Immature natural killer cell (primary cell): ENCODE measurements at regions not wholly inside any gene's neighbourhood (a gene's known extent, or its start where the extent isn't known, plus 50 kb on each side); places are given as distances from the start of the nearest gene placed in this dataset.

Experiments
- DNase-seq, 3 donors: peaks; one replicate each; pipeline ENCODE4 v3.0.0; 2022; ENCODE audit warnings: mixed read lengths in 1 of 3
- H3K27ac Mint-ChIP-seq, 6 donors: one replicate each; pipeline ENCODE4 v1.8.0; 2020; ENCODE audit warnings: mixed read lengths in 6 of 6, mild to moderate bottlenecking in 5 of 6, inconsistent platforms in 4 of 6, moderate library complexity in 3 of 6
- H3K27me3 Mint-ChIP-seq, 3 donors: one replicate each; pipeline ENCODE4 v1.8.0; 2020 to 2021; ENCODE audit warnings: low read depth in 3 of 3, mild to moderate bottlenecking in 3 of 3, mixed read lengths in 3 of 3, moderate library complexity in 3 of 3, inconsistent platforms in 1 of 3
- H3K36me3 Mint-ChIP-seq, 3 donors: one replicate each; pipeline ENCODE4 v1.8.0; 2020; ENCODE audit warnings: mixed read lengths in 3 of 3, inconsistent platforms in 2 of 3, mild to moderate bottlenecking in 2 of 3
- H3K4me1 Mint-ChIP-seq, 2 donors: one replicate each; pipeline ENCODE4 v1.8.0; 2020; ENCODE audit warnings: inconsistent platforms in 2 of 2, mild to moderate bottlenecking in 2 of 2, mixed read lengths in 2 of 2, moderate library complexity in 1 of 2
- H3K4me3 Mint-ChIP-seq, 5 donors: one replicate each; pipeline ENCODE4 v1.8.0; 2020; ENCODE audit warnings: mild to moderate bottlenecking in 5 of 5, mixed read lengths in 5 of 5, inconsistent platforms in 3 of 5, moderate library complexity in 3 of 5
- H3K9me3 Mint-ChIP-seq, 6 donors: one replicate each; pipeline ENCODE4 v1.8.0; 2020; ENCODE audit warnings: mild to moderate bottlenecking in 6 of 6, mixed read lengths in 6 of 6, inconsistent platforms in 4 of 6, moderate library complexity in 3 of 6

GRCh38 chr13:53605326-53605725, 576.7 kb downstream of the OLFM4 start:
- Mint-ChIP-seq H3K4me3 (no peak overlapping the region), H3K9me3 (peaks cover 9 to 44% (median 15%) of the 10 kb centered on the region in 6 donors), H3K36me3 (no peaks in the 10 kb centered on the region), H3K27ac (no peak overlapping the region), H3K4me1 (no peaks in the 10 kb centered on the region), H3K27me3 (no peaks in the 10 kb centered on the region)
- DNase-seq: no peak

GRCh38 chr13:53612200-53612599, 583.6 kb downstream of the OLFM4 start:
- Mint-ChIP-seq H3K4me3 (no peak overlapping the region), H3K9me3 (peaks cover 0 to 23% (median 9%) of the 10 kb centered on the region in 6 donors), H3K27ac (no peak overlapping the region), H3K27me3 (peaks cover 0 to 1% (median 0%) of the 10 kb centered on the region in 3 donors), H3K36me3 (no peaks in the 10 kb centered on the region), H3K4me1 (no peaks in the 10 kb centered on the region)
- no peak for DNase-seq

GRCh38 chr13:53622456-53622855, 593.8 kb downstream of the OLFM4 start:
- Mint-ChIP-seq H3K4me3 (no peak overlapping the region), H3K36me3 (no peaks in the 10 kb centered on the region), H3K27ac (no peak overlapping the region), H3K4me1 (no peaks in the 10 kb centered on the region), H3K27me3 (peaks cover 0 to 2% (median 0%) of the 10 kb centered on the region in 3 donors), H3K9me3 (peaks cover 2 to 34% (median 21%) of the 10 kb centered on the region in 6 donors)
- DNase-seq: no peak

GRCh38 chr13:53623146-53623545, 594.5 kb downstream of the OLFM4 start:
- no peak for DNase-seq
- H3K4me3 Mint-ChIP-seq: no peak overlapping the region
- H3K4me1 Mint-ChIP-seq: no peaks in the 10 kb centered on the region
- H3K27me3 Mint-ChIP-seq: peaks cover 0 to 2% (median 0%) of the 10 kb centered on the region in 3 donors
- H3K36me3 Mint-ChIP-seq: no peaks in the 10 kb centered on the region
- no peak overlapping the region for H3K27ac Mint-ChIP-seq
- peaks cover 7 to 32% (median 21%) of the 10 kb centered on the region in 6 donors for H3K9me3 Mint-ChIP-seq

GRCh38 chr13:53631511-53631910, 602.9 kb downstream of the OLFM4 start:
- Mint-ChIP-seq H3K36me3 (no peaks in the 10 kb centered on the region), H3K27ac (no peak overlapping the region), H3K9me3 (peaks cover 3 to 23% (median 13%) of the 10 kb centered on the region in 6 donors), H3K4me1 (no peaks in the 10 kb centered on the region), H3K27me3 (no peaks in the 10 kb centered on the region), H3K4me3 (no peak overlapping the region)
- DNase-seq: no peak

- H3K4me3 Mint-ChIP-seq: no peak overlapping the region
- DNase-seq: no peak
- H3K27me3 Mint-ChIP-seq: no peaks in the 10 kb centered on the region
- peaks cover 1 to 30% (median 11%) of the 10 kb centered on the region in 6 donors for H3K9me3 Mint-ChIP-seq
- no peaks in the 10 kb centered on the region for H3K4me1 Mint-ChIP-seq
- H3K36me3 Mint-ChIP-seq: no peaks in the 10 kb centered on the region
- H3K27ac Mint-ChIP-seq: no peak overlapping the region
Observed at GRCh38 chr13:53638040-53638439, 609.4 kb downstream of the OLFM4 start.

- no peaks in the 10 kb centered on the region for H3K27me3 Mint-ChIP-seq
Observed at GRCh38 chr13:53642306-53642705, 613.7 kb downstream of the OLFM4 start.

GRCh38 chr13:53648673-53649072, 620.1 kb downstream of the OLFM4 start:
- no peak overlapping the region for H3K4me3 Mint-ChIP-seq
- H3K36me3 Mint-ChIP-seq: no peaks in the 10 kb centered on the region
- H3K27me3 Mint-ChIP-seq: peaks cover 0 to 2% (median 0%) of the 10 kb centered on the region in 3 donors
- H3K4me1 Mint-ChIP-seq: no peaks in the 10 kb centered on the region
- H3K9me3 Mint-ChIP-seq: peaks cover 3 to 30% (median 18%) of the 10 kb centered on the region in 6 donors
- DNase-seq: no peak
- no peak overlapping the region for H3K27ac Mint-ChIP-seq

More at GRCh38 chr13:53642306-53642705, 613.7 kb downstream of the OLFM4 start:
- no peak for DNase-seq
- H3K4me1 Mint-ChIP-seq: no peaks in the 10 kb centered on the region
- no peak overlapping the region for H3K4me3 Mint-ChIP-seq
- no peak overlapping the region for H3K27ac Mint-ChIP-seq
- H3K36me3 Mint-ChIP-seq: no peaks in the 10 kb centered on the region
- H3K9me3 Mint-ChIP-seq: peaks cover 1 to 35% (median 13%) of the 10 kb centered on the region in 6 donors

- DNase-seq: no peak
- Mint-ChIP-seq H3K27me3 (peaks cover 0 to 1% (median 0%) of the 10 kb centered on the region in 3 donors), H3K4me1 (no peaks in the 10 kb centered on the region)
Observed at GRCh38 chr13:53672005-53672404, 643.4 kb downstream of the OLFM4 start.

GRCh38 chr13:53683146-53683545, 654.5 kb downstream of the OLFM4 start:
- Mint-ChIP-seq H3K27me3 (peaks cover 0 to 2% (median 1%) of the 10 kb centered on the region in 3 donors), H3K27ac (no peak overlapping the region), H3K36me3 (no peaks in the 10 kb centered on the region), H3K4me1 (no peaks in the 10 kb centered on the region), H3K4me3 (no peak overlapping the region), H3K9me3 (peaks cover 13 to 67% (median 26%) of the 10 kb centered on the region in 6 donors)
- DNase-seq: no peak

More at GRCh38 chr13:53672005-53672404, 643.4 kb downstream of the OLFM4 start:
- Mint-ChIP-seq H3K36me3 (no peaks in the 10 kb centered on the region), H3K27ac (no peak overlapping the region), H3K4me3 (no peak overlapping the region), H3K9me3 (peaks cover 12 to 40% (median 28%) of the 10 kb centered on the region in 6 donors)

GRCh38 chr13:53683608-53684007, 655.0 kb downstream of the OLFM4 start:
- Mint-ChIP-seq H3K9me3 (peaks cover 16 to 69% (median 28%) of the 10 kb centered on the region in 6 donors), H3K27ac (no peak overlapping the region), H3K4me3 (no peak overlapping the region), H3K27me3 (peaks cover 0 to 2% (median 0%) of the 10 kb centered on the region in 3 donors), H3K4me1 (no peaks in the 10 kb centered on the region), H3K36me3 (no peaks in the 10 kb centered on the region)
- no peak for DNase-seq

GRCh38 chr13:53691417-53691816, 662.8 kb downstream of the OLFM4 start:
- H3K27ac Mint-ChIP-seq: no peak overlapping the region
- H3K4me1 Mint-ChIP-seq: no peaks in the 10 kb centered on the region
- H3K9me3 Mint-ChIP-seq: peaks cover 13 to 47% (median 26%) of the 10 kb centered on the region in 6 donors
- no peak for DNase-seq
- H3K36me3 Mint-ChIP-seq: no peaks in the 10 kb centered on the region
- H3K4me3 Mint-ChIP-seq: no peak overlapping the region
- peaks cover 0 to 2% (median 0%) of the 10 kb centered on the region in 3 donors for H3K27me3 Mint-ChIP-seq

GRCh38 chr13:53694814-53695532, 666.4 kb downstream of the OLFM4 start:
- no peaks in the 10 kb centered on the region for H3K4me1 Mint-ChIP-seq
- no peak overlapping the region for H3K4me3 Mint-ChIP-seq
- no peaks in the 10 kb centered on the region for H3K36me3 Mint-ChIP-seq
- H3K27me3 Mint-ChIP-seq: peaks cover 0 to 2% (median 0%) of the 10 kb centered on the region in 3 donors
- no peak for DNase-seq
- H3K27ac Mint-ChIP-seq: no peak overlapping the region
- peaks cover 6 to 43% (median 30%) of the 10 kb centered on the region in 6 donors for H3K9me3 Mint-ChIP-seq

GRCh38 chr13:53703371-53704080, 674.9 kb downstream of the OLFM4 start:
- Mint-ChIP-seq H3K27ac (no peak overlapping the region), H3K4me1 (no peaks in the 10 kb centered on the region), H3K36me3 (no peaks in the 10 kb centered on the region), H3K27me3 (no peaks in the 10 kb centered on the region), H3K9me3 (peaks cover 8 to 55% (median 37%) of the 10 kb centered on the region in 6 donors), H3K4me3 (no peak overlapping the region)
- DNase-seq: no peak
